GM18502 (cell line): ENCODE measurements at regions not wholly inside any gene's neighbourhood (a gene's known extent, or its start where the extent isn't known, plus 50 kb on each side); places are given as distances from the start of the nearest gene placed in this dataset.
"Not testable (repeated sequence)": the region's sequence is repeated elsewhere in the genome, so short reads cannot be mapped to it uniquely, and the experiment has no call there.

ENCODE experiments used
- ATAC-seq: cut with Tn5 transposase; IDR thresholded peaks from one replicate; pipeline ENCODE4 v1.9.1; 2021; ENCODE audit warnings: mild to moderate bottlenecking; ENCODE audit not compliant: unreplicated experiment, poor library complexity

DNA sequence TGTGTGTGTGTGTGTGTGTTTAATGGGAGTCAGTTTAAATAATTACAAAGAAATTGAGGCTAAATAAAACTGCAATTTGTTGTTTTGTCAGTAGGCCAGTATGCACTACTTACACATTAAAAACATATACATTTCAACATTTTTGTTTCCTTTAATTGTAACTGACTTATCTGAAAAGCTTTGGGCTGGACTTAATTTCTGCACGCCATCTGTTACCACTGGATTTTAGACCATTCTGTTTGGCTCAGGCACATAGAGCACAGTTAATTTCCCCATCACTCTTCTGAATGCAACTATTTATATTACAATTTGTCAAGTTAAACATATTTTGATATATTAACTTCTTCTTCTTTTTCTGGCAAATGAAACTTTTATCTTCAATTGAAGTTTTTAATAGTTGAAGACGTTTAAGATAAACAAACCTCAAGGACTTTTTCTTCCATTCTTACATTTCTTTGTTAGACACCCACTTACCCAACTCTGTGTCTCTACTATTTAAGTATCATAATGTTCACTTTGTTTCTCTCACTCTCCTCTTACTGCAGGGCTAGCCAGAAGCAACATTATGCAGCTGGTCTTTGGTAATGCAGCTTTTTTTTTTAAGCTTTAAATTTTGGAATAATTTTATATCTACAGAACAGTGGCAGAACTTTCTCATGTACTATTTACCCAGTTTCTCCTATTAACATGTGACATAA, 253.4 kb upstream of the ANKH start:
- ATAC-seq, result no peak

GRCh38 chr5:15124461-15124860, 252.9 kb upstream of the ANKH start:
- ATAC-seq, result no peak

- no peak for ATAC-seq
Measured at GRCh38 chr5:15117688-15118087, 246.1 kb upstream of the ANKH start.

DNA sequence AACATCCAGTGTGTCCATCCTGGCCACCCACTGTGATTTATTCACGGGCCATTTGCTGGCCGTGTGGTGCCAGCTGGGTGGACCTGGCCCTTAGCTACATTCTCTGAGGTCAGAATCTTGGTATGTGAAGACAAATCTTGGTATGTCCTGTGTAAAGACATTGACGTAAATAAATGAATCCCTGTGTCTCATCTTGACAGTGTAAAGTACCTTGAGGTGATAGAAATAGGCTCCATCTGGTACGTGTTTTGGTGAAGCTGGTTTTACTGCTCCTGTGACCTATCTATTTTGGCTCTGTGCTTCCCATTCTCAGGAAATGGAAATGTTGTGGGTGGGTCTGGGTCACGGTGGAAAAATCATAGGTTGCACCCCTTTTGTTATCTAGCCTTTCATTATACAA, 245.4 kb upstream of the ANKH start:
- ATAC-seq, result no peak

GRCh38 chr5:15106530-15107283, 235.1 kb upstream of the ANKH start:
- ATAC-seq, result no peak

DNA sequence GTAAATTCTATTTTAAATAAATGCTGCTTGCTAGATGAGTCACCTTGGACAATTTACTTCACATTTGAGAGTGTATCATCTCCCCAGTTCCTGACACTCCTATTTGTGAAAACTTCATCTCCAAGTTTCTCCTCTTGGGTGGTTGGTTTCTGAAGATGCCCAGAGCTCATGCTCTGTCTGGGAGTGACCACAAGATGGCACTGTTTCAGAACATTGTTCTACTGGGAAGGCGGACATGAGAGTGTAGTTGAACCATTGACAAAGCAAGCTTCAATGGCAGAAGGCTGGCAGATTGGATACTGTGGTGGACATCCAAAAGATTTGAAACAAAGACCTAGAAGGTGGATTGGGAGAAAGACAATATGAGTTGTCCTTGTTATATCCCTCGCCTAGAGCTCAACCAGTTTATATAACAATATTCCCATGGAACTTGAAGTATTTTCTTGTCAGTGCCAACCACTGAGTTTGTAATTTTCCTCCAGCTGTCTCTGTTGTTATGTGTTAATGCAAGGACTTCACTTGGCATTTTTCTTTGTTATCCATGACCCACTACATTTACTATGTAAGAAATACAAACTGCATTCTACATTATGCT, 234.3 kb upstream of the ANKH start:
- peak; percentile 90 for ATAC-seq

DNA sequence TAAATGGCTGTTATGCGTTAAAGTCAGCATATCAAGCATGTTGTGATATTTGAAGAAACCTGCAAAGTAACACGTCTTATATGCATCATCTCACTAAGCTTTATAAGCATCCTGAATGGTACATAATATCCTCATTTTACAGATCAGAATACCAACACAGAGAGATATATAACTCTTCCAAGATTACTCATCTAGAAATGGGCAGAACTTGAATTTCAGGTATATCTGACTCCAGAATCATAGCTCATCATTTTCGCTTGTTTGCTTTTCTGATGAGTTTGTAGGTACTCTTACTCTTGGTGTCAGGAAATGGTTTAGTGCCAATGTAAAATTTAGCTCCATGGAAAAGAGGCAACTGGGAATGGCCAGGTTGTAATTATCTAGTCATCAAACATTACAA, 232.3 kb upstream of the ANKH start:
- no peak for ATAC-seq

GRCh38 chr5:15103130-15103529, 231.6 kb upstream of the ANKH start:
- no peak for ATAC-seq

- no peak for ATAC-seq
Measured at GRCh38 chr5:15097552-15097951, 226.0 kb upstream of the ANKH start.

DNA sequence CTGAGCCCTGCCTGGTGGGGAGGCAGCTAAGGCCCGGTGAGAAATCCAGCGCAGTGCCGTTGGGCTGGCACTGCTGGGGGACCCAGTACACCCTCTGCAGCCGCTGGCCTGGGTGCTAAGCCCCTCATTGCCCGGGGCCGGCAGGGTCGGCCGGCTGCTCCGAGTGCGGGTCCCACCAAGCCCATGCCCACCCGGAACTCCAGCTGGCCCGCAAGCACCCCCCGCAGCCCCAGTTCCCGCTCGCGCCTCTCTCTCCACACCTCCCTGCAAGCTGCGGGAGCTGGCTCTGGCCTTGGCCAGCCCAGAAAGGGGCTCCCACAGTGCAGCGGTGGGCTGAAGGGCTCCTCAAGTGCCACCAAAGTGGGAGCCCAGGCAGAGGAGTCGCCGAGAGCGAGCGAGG, 225.1 kb upstream of the ANKH start:
- not testable (repeated sequence) for ATAC-seq

DNA sequence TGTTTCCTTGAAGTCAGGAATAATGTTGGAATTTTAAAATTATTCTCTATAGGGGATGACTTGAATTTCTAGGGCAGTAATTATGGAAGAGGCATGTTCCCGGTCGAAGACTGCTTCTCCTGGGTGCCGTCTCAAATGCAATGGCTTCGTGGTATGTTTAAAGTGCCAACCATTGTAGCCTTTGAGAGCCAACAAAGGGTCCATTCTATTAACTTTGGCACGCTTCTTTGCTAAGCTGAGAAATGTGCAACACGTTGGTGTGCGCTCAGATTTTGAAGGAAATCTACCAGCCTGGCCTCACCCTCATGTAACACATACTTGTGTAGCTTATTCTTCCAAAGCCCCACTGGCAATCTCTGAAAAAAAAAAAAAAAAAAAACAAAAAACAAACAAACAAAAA, 221.2 kb upstream of the ANKH start:
- ATAC-seq, result no peak

DNA sequence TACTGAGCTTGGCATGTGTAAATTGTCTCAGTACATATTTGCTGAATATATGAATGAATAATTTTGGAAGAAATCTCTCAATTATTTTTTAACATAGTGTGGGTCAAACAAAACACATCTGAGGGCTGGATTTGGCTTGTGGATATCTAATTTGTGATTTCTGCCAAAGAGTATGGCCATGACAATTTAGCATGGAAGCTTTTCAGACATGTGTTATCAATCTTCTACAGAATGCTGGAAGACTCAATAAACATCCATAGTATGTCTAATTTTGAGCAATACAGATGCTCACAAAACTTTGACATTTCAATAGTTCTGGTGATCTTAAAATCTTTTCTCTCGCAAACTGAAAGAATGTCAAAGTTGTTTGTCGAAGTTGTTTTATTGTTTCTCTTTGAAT, 214.1 kb upstream of the ANKH start:
- no peak for ATAC-seq

- no peak for ATAC-seq
Measured at GRCh38 chr5:15082096-15082495, 210.5 kb upstream of the ANKH start.

- ATAC-seq, result no peak
Measured at GRCh38 chr5:15080219-15080618, 208.6 kb upstream of the ANKH start.

DNA sequence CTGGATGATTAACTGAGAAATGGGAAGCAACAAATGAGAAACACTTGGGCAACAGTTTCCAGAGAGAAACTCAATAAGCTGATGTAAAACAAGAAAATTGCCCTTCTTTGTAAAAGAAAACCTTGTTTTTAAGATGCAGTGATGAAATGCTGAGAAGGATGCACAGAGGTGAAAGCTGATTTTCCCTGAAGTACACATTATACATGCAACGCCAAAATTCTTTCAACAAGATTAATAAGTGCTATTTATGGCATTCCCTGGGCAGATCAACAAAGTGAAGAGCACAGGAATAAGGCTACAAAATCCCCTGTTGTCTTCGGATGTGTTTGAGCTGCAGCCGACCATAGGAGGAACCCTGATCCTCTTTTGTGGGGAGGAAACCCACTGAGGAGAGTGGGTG, 208.0 kb upstream of the ANKH start:
- ATAC-seq, result no peak

- ATAC-seq, result no peak
Measured at GRCh38 chr5:15074651-15075050, 203.1 kb upstream of the ANKH start.

DNA sequence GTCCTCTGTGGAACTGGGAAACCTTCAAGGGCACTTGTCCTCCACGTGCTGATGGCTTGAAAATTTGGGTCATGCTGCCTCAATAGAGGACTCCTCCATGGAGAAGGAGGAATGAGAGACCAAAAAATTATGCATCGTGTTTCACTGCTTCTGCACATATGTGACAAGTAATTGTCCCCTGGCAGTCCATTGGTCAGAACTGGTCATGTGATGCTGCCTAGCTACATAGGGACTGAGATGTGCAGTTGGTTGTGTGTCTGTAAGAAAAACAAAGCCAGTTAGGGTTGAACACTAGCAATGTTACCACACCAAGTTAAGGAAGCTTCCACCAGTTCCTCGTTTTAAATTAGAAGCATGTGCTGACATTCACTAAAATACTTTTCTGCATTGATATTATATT, 201.9 kb upstream of the ANKH start:
- ATAC-seq, result no peak

GRCh38 chr5:15070907-15071306, 199.3 kb upstream of the ANKH start:
- no peak for ATAC-seq

DNA sequence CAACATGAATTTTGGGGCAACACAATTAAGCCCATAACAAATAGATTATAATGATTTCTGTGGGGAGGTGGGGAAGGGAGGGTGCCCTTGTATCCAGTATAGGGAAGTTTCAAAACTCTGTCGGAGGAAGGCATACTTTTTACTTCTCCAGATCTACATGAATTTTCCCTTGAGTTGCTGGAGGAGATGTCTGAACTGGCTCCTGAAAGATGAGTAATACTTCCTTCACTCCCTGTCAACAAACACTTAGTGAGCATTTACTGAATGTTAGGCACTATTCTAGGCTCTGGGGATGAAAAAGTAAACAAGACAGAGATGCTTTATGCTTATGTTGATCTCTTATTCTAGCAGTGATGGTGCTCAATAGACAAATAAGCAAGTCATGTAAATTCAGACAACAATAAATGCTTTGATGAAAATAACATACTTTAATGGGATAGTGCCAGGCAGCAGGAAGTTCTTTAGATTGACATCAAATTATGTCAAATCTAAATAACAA, 197.9 kb upstream of the ANKH start:
- ATAC-seq, result no peak

- no peak for ATAC-seq
Measured at GRCh38 chr5:15065091-15065490, 193.5 kb upstream of the ANKH start.

DNA sequence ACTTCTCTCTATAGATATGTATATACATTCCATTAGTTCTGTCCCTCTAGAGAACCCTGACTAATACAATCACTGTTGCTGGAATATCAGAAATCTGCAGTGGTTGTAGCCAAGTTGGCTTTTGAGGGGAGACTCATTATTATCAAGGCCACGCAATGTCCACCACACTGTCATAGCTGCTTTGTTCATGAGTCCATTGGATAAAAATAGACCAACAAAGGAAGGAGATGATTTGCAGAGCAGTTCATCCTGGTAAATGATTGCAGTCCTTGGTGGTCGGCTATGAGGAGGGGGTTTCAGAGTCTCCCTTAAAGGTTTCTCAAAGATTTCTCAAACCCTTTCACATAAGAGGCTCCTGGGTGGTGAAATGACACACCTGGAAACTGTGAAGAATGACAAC, 192.8 kb upstream of the ANKH start:
- ATAC-seq, result no peak
